GM21381 (cell line): ENCODE measurements at regions not wholly inside any gene's neighbourhood (a gene's known extent, or its start where the extent isn't known, plus 50 kb on each side); places are given as distances from the start of the nearest gene placed in this dataset.

Experiments used
- ATAC-seq: cut with Tn5 transposase; IDR thresholded peaks from one replicate; pipeline ENCODE4 v1.9.1; 2021; ENCODE audit warnings: mild to moderate bottlenecking, moderate library complexity; ENCODE audit not compliant: unreplicated experiment

- ATAC-seq: no peak
Observed at GRCh38 chr20:16123623-16124022, 449.6 kb downstream of the KIF16B start.

GRCh38 chr20:16119909-16120308, 453.3 kb downstream of the KIF16B start:
- no peak for ATAC-seq

- ATAC-seq: no peak
Observed at GRCh38 chr20:16115911-16116552, 457.2 kb downstream of the KIF16B start.

- no peak for ATAC-seq
Observed at GRCh38 chr20:16113736-16114135, 459.5 kb downstream of the KIF16B start.

GRCh38 chr20:16111852-16112412, 461.3 kb downstream of the KIF16B start:
- ATAC-seq: no peak

GRCh38 chr20:16111172-16111832, 461.9 kb downstream of the KIF16B start:
- ATAC-seq: no peak

GRCh38 chr20:16107172-16107870, 465.9 kb downstream of the KIF16B start:
- no peak for ATAC-seq

- no peak for ATAC-seq
Observed at GRCh38 chr20:16106191-16106849, 466.9 kb downstream of the KIF16B start.

- ATAC-seq: no peak
Observed at GRCh38 chr20:16104783-16105182, 468.5 kb downstream of the KIF16B start.
